ENCODE measurements at regions not wholly inside any gene's neighbourhood (a gene's known extent, or its start where the extent isn't known, plus 50 kb on each side); places are given as distances from the start of the nearest gene placed in this dataset.
A peak's percentile ranks its signal among the peaks of the same experiment; 100 is the strongest.

DNA sequence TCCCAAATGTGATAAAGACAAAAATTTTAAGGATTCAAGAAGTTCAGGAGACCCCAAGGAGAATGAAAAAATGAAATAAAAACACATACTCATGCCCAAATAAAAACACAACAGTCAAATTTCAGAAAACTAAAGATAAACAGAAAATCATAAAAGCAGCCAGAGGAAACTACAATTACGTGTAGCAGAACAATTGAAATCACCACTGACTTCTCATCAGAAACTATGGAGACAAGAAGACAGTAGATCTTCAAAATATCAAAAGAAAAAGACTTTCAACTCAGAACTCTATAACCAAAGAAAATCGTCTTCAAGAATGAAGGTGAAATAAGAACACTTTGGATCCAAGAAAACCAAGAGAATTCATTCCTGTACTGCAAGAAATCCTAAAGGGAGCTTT, 54.9 kb downstream of the DIO3 start:
- H3K9me3 Mint-ChIP-seq, result no peaks in the 10 kb centered on the region
- no peaks in the 10 kb centered on the region for H3K4me1 Mint-ChIP-seq (ENCODE audit: low read depth)
- no peak overlapping the region for H3K4me3 Mint-ChIP-seq
- H3K27me3 Mint-ChIP-seq, result peaks cover 17% of the 10 kb centered on the region
- intact Hi-C loops (cut with micrococcal nuclease), result no loop called here
- H3K36me3 Mint-ChIP-seq (ENCODE audit: low read depth), result no peaks in the 10 kb centered on the region
- H3K27ac Mint-ChIP-seq, result no peak overlapping the region

DNA sequence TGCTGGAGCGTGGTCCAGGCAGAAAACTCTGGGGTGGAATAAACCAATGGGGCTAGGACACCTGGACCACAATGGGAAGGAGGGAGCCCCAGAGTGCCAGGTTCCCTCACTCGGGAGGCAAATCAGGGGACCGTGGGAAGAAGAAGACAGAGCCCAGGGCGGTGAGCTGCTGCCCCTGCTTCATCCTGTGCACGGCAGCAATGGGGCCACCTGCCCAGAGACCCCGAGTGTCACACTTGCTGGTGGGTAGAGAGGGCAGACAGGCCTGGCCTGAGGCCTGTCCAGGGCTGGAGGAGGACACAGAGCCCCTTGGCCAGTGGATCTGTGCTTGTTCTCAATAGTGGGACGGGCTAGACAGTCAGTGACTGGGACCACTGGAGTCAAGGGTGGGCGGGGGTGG, 58.2 kb downstream of the DIO3 start:
- H3K27me3 Mint-ChIP-seq, result peaks cover 8% of the 10 kb centered on the region
- intact Hi-C loops (cut with micrococcal nuclease), result no loop called here

DNA sequence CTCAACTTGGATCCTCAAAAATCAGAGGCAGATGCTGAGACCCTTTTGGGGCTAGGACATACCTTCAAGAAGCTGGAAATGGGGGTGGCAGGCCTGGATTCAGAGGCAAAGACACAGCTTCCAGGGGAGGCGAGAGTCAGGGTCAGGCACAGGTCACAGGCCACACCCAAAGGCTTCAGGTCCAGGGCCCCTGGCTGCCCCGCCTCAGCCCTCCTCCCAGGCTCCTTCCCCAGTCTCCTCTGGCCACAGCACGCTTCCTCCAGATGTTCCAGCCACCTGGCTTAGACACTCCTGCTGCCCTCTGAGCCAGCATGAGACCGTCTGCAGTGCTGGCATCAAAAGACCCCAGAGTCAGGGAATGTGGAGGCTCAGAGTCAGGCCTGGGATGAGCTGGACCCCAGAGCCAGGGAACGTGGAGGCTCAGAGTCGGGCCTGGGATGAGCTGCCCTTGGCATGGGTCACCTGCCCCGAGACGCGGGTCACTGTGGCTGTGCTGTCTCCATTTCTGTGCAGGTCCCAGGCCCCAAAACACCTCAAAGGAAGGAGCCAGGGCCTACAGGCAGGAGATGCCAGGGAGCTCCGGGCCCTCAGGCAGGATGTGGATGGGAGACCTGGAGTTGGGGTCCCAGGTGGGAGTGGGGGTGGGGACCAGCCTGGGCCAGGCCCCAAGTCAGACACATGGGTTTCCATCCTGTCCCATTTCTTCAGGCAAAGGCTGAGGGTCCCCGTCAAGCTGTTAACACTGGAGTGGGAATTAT, 58.9 kb downstream of the DIO3 start:
- Mint-ChIP-seq H3K4me3 (no peak overlapping the region), H3K27me3 (peaks cover 8% of the 10 kb centered on the region), H3K27ac (no peak overlapping the region), H3K36me3 (ENCODE audit: low read depth) (no peaks in the 10 kb centered on the region), H3K4me1 (ENCODE audit: low read depth) (no peaks in the 10 kb centered on the region), H3K9me3 (no peaks in the 10 kb centered on the region)
- intact Hi-C loops (cut with micrococcal nuclease), result no loop called here

More for the DNA sequence above, 58.2 kb downstream of the DIO3 start:
- Mint-ChIP-seq H3K4me1 (ENCODE audit: low read depth) (no peaks in the 10 kb centered on the region), H3K36me3 (ENCODE audit: low read depth) (no peaks in the 10 kb centered on the region), H3K27ac (no peak overlapping the region), H3K9me3 (no peaks in the 10 kb centered on the region), H3K4me3 (no peak overlapping the region)

DNA sequence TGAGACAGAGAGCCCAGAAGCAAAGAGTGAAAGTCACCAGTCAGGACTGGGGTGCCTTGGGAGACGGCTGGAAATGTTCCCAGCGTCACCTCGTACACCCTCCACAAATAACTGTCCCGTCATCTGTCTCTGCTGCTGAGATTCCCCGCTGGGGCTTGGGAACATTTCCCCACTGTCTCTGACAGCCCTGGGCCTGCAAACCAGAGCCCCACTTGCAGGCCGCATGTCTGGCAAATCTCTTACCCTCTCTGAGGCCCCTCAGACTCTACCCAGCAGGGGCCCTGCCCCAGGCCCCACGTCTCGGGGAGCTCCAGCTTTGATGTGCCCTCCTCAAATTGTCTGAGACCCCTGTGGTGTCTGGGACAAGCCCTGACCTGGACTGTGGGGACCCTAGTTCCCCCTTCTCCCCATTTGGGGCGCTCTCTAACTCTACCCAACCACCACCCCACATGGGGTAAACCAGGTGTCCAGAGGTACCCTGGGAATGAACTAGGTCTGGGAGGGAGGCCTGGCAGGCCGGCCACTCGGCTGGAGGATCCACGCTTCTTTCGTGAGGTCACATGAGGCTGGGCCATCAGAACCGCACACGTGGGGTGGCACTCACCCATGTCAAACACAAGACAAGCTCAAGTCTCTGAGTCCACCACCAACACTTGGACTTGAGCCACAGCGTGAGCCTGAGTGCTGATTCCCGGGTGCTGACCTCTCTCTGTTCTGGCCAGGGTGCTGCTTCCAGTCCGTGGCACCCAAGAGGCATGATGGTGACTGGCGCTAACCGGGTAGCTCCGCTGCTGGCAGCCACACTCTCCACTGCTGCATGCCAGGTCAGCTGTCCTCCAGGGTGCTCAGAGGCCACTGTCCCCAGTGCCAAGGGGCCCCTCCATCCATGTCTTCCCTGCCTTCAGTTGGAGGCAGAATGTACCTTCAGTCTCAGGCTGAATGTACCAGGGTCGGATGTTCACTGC, 59.8 kb downstream of the DIO3 start:
- H3K27me3 Mint-ChIP-seq, result peaks cover 6% of the 10 kb centered on the region
- H3K4me3 Mint-ChIP-seq, result no peak overlapping the region
- H3K27ac Mint-ChIP-seq, result no peak overlapping the region
- intact Hi-C loops (cut with micrococcal nuclease), result no loop called here
- H3K9me3 Mint-ChIP-seq, result no peaks in the 10 kb centered on the region
- no peaks in the 10 kb centered on the region for H3K4me1 Mint-ChIP-seq (ENCODE audit: low read depth)
- H3K36me3 Mint-ChIP-seq (ENCODE audit: low read depth), result no peaks in the 10 kb centered on the region

DNA sequence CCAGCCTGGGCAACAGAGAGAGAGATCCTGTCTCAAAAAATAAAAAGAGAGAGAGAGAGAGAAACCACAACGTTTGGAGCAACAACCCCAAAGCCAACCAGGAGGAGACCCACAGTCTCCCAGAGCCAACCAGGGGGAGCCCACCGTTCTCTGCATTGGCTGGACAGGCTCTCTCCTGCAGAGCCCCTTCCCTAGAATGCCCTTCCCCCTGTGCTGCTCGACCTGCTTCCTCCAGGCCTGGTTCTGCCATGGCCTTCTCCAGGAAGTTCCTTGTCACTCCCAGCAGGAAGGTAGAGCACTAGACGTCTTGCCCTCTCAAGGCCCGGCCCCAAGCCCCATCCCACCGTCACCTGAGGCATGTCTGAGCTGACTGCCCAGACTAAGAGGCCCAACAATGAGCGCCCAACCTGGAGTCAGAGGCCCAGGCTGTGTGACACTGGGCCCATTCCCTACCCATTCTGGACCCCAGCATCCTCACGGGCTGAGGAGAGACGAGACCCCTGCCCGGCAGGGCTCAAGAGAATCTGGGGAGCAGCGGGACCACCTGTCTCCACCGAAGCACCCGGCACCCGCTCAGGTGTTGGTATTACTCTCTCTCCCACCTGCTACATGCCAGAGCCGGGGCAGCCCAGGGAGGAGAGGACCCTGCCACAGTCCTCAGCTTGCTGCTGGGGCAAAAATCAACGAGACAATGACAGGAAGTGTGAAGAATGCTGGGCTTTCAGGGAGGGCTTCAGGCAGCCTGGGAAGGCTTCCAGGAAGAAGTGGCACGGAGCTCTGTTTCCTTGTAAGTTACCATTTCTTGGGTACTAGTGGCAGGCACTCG, 61.2 kb downstream of the DIO3 start:
- Mint-ChIP-seq H3K27me3 (peaks cover 7% of the 10 kb centered on the region), H3K27ac (no peak overlapping the region), H3K4me3 (no peak overlapping the region), H3K36me3 (ENCODE audit: low read depth) (no peaks in the 10 kb centered on the region), H3K9me3 (no peaks in the 10 kb centered on the region), H3K4me1 (ENCODE audit: low read depth) (no peaks in the 10 kb centered on the region)
- intact Hi-C loops (cut with micrococcal nuclease), result no loop called here

DNA sequence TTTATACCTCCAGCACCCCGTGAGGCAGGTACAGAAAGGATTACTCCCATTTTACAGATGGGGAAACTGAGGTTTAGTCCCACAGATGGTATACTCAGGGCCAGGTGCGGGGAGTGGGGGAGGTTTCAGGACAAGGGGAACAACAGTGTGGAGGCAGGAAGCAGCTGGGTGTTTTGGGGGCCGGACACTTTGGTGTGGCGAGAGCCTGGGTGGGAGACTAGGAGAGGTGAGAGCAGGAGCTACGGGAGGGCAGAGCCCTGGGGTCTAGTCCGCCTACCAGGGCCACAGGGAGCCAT, 61.7 kb downstream of the DIO3 start:
- Mint-ChIP-seq H3K9me3 (no peaks in the 10 kb centered on the region), H3K4me3 (no peak overlapping the region), H3K36me3 (ENCODE audit: low read depth) (no peaks in the 10 kb centered on the region), H3K4me1 (ENCODE audit: low read depth) (no peaks in the 10 kb centered on the region), H3K27ac (no peak overlapping the region), H3K27me3 (peaks cover 12% of the 10 kb centered on the region)
- intact Hi-C loops (cut with micrococcal nuclease), result no loop called here

DNA sequence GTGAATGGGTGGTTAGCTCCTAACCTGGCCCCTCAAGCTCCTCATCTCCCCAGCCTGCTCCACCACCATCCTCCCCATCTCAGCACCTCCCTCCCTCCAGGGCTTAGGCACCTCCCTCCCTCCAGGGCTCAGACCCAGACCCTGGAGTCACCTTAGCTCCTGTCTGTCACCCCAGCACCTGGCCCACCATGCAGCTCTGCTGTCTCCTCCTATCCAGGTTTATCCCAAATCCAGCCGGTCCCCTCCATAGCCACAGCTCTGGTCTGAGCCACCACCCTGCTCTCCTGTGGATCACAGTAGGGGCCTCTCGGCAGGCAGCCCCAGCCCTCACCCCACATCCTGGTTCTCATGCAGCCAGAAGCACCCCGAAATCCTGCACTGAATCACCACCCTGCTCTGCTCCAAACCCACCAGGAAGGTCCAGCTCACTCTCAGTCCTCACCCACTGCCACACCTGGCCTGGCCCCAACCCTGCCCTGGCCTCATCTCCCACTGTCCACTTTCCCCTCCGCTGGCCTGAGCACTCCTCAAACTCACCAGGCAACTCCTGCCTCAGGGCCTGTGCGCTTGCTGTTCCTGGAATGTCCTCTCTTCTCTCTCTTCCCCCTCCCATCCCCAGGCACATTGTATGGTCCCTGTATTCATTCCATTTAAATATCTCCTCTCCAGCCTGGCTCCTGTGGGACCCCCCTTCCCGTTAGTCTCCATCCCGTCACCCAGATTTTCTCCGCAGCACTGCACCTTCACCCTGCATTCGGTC, 62.6 kb downstream of the DIO3 start:
- Mint-ChIP-seq H3K4me3 (no peak overlapping the region), H3K27me3 (peaks cover 15% of the 10 kb centered on the region), H3K27ac (no peak overlapping the region), H3K4me1 (ENCODE audit: low read depth) (no peaks in the 10 kb centered on the region), H3K36me3 (ENCODE audit: low read depth) (no peaks in the 10 kb centered on the region), H3K9me3 (no peaks in the 10 kb centered on the region)
- intact Hi-C loops (cut with micrococcal nuclease), result no loop called here

DNA sequence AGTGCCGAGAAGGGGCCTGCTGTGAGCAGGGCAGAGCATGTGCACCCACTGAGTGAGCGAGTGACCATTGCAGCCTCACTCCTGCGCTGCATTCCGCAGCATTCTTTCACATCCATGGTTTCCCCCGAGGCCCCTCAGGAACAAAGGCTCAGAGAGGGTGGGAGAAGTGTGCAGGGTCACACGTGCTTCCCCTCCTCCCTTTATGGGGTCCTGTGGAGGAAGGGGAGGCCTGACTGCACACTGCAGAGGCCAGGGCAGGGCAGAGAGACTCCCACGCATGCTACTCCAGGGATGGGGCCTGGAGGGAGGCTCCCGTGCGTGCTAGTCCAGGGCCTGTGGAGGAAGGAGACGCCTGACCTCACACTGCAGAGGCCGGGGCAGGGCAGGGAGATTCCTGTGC, 63.2 kb downstream of the DIO3 start:
- Mint-ChIP-seq H3K36me3 (ENCODE audit: low read depth) (no peaks in the 10 kb centered on the region), H3K27me3 (peaks cover 12% of the 10 kb centered on the region), H3K4me1 (ENCODE audit: low read depth) (no peaks in the 10 kb centered on the region), H3K4me3 (no peak overlapping the region), H3K9me3 (no peaks in the 10 kb centered on the region), H3K27ac (no peak overlapping the region)
- intact Hi-C loops (cut with micrococcal nuclease), result no loop called here

DNA sequence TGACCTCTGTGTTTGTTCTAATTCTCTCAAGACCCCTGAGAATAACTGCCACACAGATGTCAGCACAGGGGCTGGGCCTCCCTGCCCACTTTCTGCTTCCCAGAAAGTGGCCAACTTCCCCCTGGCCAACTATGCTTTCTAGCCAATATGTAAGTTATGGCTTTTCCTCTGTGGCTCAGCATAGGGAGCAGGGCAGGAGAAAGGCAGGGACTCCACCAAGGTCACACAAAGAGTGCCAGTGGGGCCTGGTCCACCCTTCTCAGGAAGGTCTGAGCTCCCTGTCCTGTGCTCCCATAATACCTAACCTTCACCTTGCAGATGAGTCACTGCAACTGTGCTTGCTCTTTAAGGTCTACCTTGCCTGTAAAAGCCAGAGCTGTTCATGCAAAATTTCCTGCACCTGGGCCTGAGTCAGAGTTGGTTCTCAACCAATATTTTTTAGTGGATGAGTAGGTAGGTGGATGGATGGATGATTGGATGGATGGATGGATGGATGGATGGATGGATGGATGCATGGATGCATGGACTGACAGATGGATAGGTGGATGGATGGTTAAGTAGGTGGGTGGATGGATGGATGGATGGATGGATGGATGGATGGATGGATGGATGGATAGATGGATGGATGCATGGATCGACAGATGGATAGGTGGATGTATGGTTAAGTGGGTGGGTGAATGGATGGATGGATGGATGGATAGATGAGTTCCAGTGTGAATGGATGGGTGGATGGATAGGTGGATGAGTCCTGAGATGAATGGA, 64.2 kb downstream of the DIO3 start:
- Mint-ChIP-seq H3K27me3 (peaks cover 11% of the 10 kb centered on the region), H3K36me3 (ENCODE audit: low read depth) (no peaks in the 10 kb centered on the region), H3K27ac (no peak overlapping the region), H3K4me3 (no peak overlapping the region), H3K9me3 (no peaks in the 10 kb centered on the region), H3K4me1 (ENCODE audit: low read depth) (no peaks in the 10 kb centered on the region)
- intact Hi-C loops (cut with micrococcal nuclease), result no loop called here

DNA sequence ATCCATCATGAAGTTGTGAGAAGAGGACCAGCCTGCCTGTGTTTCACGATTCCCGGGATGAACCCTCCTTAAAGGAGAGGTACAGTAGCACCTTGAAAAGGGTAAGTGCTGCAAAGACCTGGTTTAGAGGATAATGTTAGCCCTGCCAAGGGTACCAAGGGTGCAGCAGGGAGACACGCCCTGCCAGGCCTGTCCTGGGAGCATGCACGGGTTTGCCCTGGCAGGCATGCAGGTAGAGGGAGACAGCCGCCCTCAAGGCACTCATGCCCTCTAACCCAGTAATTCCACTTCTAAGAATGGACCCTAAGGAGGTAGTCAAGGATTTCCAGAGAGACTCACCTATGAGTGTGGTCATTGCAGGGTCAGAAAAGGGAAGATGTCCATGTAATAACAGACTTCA, 65.0 kb downstream of the DIO3 start:
- intact Hi-C loops (cut with micrococcal nuclease), result no loop called here
- H3K27ac Mint-ChIP-seq, result no peak overlapping the region
- H3K4me1 Mint-ChIP-seq (ENCODE audit: low read depth), result no peaks in the 10 kb centered on the region
- H3K36me3 Mint-ChIP-seq (ENCODE audit: low read depth), result no peaks in the 10 kb centered on the region
- H3K27me3 Mint-ChIP-seq, result peaks cover 11% of the 10 kb centered on the region
- H3K4me3 Mint-ChIP-seq, result no peak overlapping the region
- H3K9me3 Mint-ChIP-seq, result no peaks in the 10 kb centered on the region

DNA sequence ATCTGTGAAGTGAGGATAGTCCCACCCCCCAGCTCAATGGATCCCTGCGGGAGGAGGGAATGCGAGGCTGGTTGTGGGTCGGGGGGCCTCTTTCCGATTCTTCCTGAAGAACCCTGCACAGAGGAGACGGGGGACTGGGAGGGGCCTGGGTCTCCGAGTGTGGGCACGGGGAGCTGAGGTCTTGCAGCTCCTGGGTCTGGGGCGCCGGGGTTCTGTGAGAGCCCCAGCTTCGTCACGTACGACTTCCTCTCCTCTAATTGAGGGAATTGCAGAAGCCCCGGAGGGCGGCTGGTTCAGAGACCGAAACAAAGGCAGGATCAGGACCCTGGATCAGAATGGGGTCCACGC, 66.6 kb downstream of the DIO3 start:
- Mint-ChIP-seq H3K4me3 (peak overlapping the region; percentile 51), H3K27ac (no peak overlapping the region), H3K36me3 (ENCODE audit: low read depth) (no peaks in the 10 kb centered on the region), H3K9me3 (no peaks in the 10 kb centered on the region), H3K4me1 (ENCODE audit: low read depth) (no peaks in the 10 kb centered on the region), H3K27me3 (peaks cover 11% of the 10 kb centered on the region)
- intact Hi-C loops (cut with micrococcal nuclease), result loop anchor here (1.0 kb wide), 1 partner anchor 777 kb away; no protein-coding TSS in a partner anchor

DNA sequence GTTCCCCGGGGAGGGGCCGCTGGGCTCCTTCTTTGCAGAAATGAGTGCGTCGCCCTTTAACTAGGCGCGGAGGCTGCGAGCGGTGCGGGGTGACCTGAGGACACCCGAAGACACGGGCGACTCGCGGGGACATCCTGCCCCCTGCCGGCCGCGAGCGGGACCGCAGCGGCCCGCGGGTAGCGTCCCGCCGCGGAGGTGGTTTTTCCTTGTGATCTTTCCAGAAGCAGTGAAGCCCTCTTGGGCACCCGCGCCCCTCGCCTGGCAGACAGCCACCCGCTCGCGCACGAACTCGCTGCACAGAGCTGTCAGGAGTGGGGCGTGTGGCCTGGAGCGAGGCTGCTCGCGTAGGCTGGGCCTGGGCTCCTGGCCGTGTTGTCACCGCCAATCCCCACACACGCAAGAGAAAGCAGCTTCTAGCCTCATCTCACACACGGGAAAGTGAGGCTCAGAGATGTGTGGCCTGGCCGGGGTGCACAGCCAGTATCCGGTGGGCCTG, 67.2 kb downstream of the DIO3 start:
- H3K27me3 Mint-ChIP-seq, result peaks cover 11% of the 10 kb centered on the region
- no peaks in the 10 kb centered on the region for H3K9me3 Mint-ChIP-seq
- no peaks in the 10 kb centered on the region for H3K4me1 Mint-ChIP-seq (ENCODE audit: low read depth)
- no peak overlapping the region for H3K27ac Mint-ChIP-seq
- intact Hi-C loops (cut with micrococcal nuclease), result loop anchor here (1.0 kb wide), 1 partner anchor 777 kb away; no protein-coding TSS in a partner anchor
- H3K4me3 Mint-ChIP-seq, result peak overlapping the region; percentile 51
- H3K36me3 Mint-ChIP-seq (ENCODE audit: low read depth), result no peaks in the 10 kb centered on the region

DNA sequence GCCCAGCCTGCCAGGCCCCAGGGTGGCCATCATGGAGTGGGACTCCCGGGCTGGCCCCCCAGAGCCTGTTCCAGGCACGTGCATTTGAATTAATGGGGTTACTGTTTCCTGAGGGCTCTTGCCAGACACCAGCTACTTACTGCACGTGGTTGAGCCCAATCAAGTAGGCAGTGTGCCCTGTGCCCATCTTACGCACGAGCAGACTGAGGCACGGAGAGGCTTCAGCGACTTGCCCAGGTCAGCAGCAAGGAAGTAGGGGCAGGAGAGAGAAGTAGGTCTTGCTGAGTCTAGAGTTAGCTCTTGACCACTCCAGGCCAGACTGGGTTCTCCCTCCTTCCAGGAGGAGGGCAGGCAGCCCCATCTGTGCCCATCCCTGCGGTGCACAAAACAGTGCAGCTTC, 67.7 kb downstream of the DIO3 start:
- Mint-ChIP-seq H3K27ac (no peak overlapping the region), H3K9me3 (no peaks in the 10 kb centered on the region), H3K4me3 (no peak overlapping the region), H3K4me1 (ENCODE audit: low read depth) (no peaks in the 10 kb centered on the region), H3K27me3 (peaks cover 11% of the 10 kb centered on the region), H3K36me3 (ENCODE audit: low read depth) (no peaks in the 10 kb centered on the region)
- intact Hi-C loops (cut with micrococcal nuclease), result loop anchor here (1.0 kb wide), 1 partner anchor 778 kb away; no protein-coding TSS in a partner anchor

Data from dendritic cell treated with granulocyte-macrophage colony-stimulating factor and Interleukin-4, amounts not matched to agents 40 ng/mL and 50 ng/mL, for 4 days (primary cell).